SU-DHL-6 (cell line): ENCODE measurements at regions not wholly inside any gene's neighbourhood (a gene's known extent, or its start where the extent isn't known, plus 50 kb on each side); places are given as distances from the start of the nearest gene placed in this dataset.

ENCODE experiments used
- H2AFZ ChIP-seq: fragments of 200-600 bp; sonication (generic); 2 replicates; pipeline ENCODE4 v1.6.1; 2014; ENCODE audit warnings: low read depth, mild to moderate bottlenecking, moderate library complexity, mixed read lengths, antibody characterized with exemption, low read length; ENCODE audit not compliant: severe bottlenecking
- H3F3A ChIP-seq: fragments of 200-600 bp; shearing (Covaris generic); 2 replicates; pipeline ENCODE4 v1.6.0; 2016; ENCODE audit warnings: antibody characterized with exemption, mild to moderate bottlenecking; ENCODE audit not compliant: insufficient read depth
- H3K27ac ChIP-seq: fragments of 200-600 bp; sonication (generic); 2 replicates; pipeline ENCODE4 v1.5.1; 2016; ENCODE audit warnings: low read depth, mild to moderate bottlenecking, low read length, moderate library complexity, mixed read lengths
- H3K27me3 ChIP-seq: fragments of 200-600 bp; sonication (generic), shearing (Covaris generic); 2 replicates; pipeline ENCODE4 v1.6.0; 2014; ENCODE audit warnings: mild to moderate bottlenecking, low read length
- H3K36me3 ChIP-seq: fragments of 200-600 bp; sonication (generic); 2 replicates; pipeline ENCODE4 v1.6.1; 2014; ENCODE audit warnings: mild to moderate bottlenecking, low read length, mixed read lengths
- H3K4me2 ChIP-seq: fragments of 300-600, 200-600 bp; shearing (Covaris generic), sonication (generic); 2 replicates; pipeline ENCODE4 v1.6.0; 2014; ENCODE audit warnings: low read length, low read depth, mild to moderate bottlenecking; ENCODE audit not compliant: poor library complexity, severe bottlenecking
- H3K4me3 ChIP-seq: fragments of 200-600 bp; sonication (generic); 2 replicates; pipeline ENCODE4 v1.5.1; 2014; ENCODE audit warnings: antibody characterized with exemption, low read length, mild to moderate bottlenecking, mixed read lengths; ENCODE audit not compliant: insufficient read depth, poor library complexity, severe bottlenecking
- H3K79me2 ChIP-seq: fragments of 200-600 bp; sonication (generic); 2 replicates; pipeline ENCODE4 v1.6.1; 2014; ENCODE audit warnings: mild to moderate bottlenecking, low read length, moderate library complexity; ENCODE audit not compliant: insufficient read depth
- H3K9ac ChIP-seq: fragments of 200-600 bp; sonication (generic); 2 replicates; pipeline ENCODE4 v1.7.0; 2014; ENCODE audit warnings: mild to moderate bottlenecking, low read length
- H3K9me2 ChIP-seq: fragments of 200-600 bp; sonication (generic); replicated peaks from 2 replicates; pipeline ENCODE4 v1.6.1; 2014; ENCODE audit warnings: low read length; ENCODE audit not compliant: insufficient read depth
- H3K9me3 ChIP-seq: fragments of 200-600 bp; sonication (generic); 2 replicates; pipeline ENCODE4 v1.6.1; 2014; ENCODE audit warnings: low read length, mixed read lengths; ENCODE audit not compliant: insufficient read depth
- H4K20me1 ChIP-seq: fragments of 200-600 bp; sonication (generic); 2 replicates; pipeline ENCODE4 v1.6.1; 2014; ENCODE audit warnings: low read depth, mild to moderate bottlenecking, antibody characterized with exemption, low read length, moderate library complexity, mixed read lengths
- CTCF ChIP-seq: fragments of 200-600 bp; sonication (generic); IDR thresholded peaks from one replicate; pipeline ENCODE4 v1.5.1; 2017; ENCODE audit warnings: antibody characterized with exemption, mild to moderate bottlenecking, low read length, moderate library complexity; ENCODE audit not compliant: insufficient read depth, poor library complexity, severe bottlenecking
- EZH2phosphoT487 ChIP-seq: fragments of 200-600 bp; sonication (generic), shearing (Covaris generic); conservative IDR thresholded peaks from 2 replicates; pipeline ENCODE4 v1.6.1; 2018; ENCODE audit warnings: mild to moderate bottlenecking, antibody characterized with exemption, low read length, moderate library complexity, mixed read lengths

GRCh38 chr6:1003394-1004160 lies 308.3 kb upstream of the FOXQ1 start:
- Histone ChIP-seq H3K9me2 (no peaks in the 10 kb centered on the region), H4K20me1 (no peaks in the 10 kb centered on the region), H3K4me2 (no peak overlapping the region), H3K9ac (no peak overlapping the region), H3K27me3 (no peaks in the 10 kb centered on the region), H3K27ac (no peak overlapping the region), H3K79me2 (no peaks in the 10 kb centered on the region), H3K9me3 (no peaks in the 10 kb centered on the region), H2AFZ (no peak overlapping the region), H3K4me3 (no peak overlapping the region), H3F3A (no peaks in the 10 kb centered on the region), H3K36me3 (no peaks in the 10 kb centered on the region)
- no peak for TF ChIP-seq EZH2phosphoT487
- no peak for TF ChIP-seq CTCF

- H3K4me2 ChIP-seq, result no peak overlapping the region
- no peak overlapping the region for H2AFZ ChIP-seq
- H3K79me2 ChIP-seq, result no peaks in the 10 kb centered on the region
- no peaks in the 10 kb centered on the region for H3K36me3 ChIP-seq
- TF ChIP-seq CTCF, result no peak
- TF ChIP-seq EZH2phosphoT487, result no peak
- no peaks in the 10 kb centered on the region for H3K9me2 ChIP-seq
- no peak overlapping the region for H3K4me3 ChIP-seq
- no peaks in the 10 kb centered on the region for H3F3A ChIP-seq
- H3K27me3 ChIP-seq, result no peaks in the 10 kb centered on the region
- no peak overlapping the region for H3K27ac ChIP-seq
- H3K9me3 ChIP-seq, result no peaks in the 10 kb centered on the region
- no peaks in the 10 kb centered on the region for H4K20me1 ChIP-seq
- no peak overlapping the region for H3K9ac ChIP-seq
Measured at GRCh38 chr6:1002989-1003388, 308.9 kb upstream of the FOXQ1 start.

GRCh38 chr6:1001655-1002349 lies 308.9 kb upstream of the EXOC2 start:
- H3F3A ChIP-seq, result no peaks in the 10 kb centered on the region
- H4K20me1 ChIP-seq, result no peaks in the 10 kb centered on the region
- no peak overlapping the region for H2AFZ ChIP-seq
- no peaks in the 10 kb centered on the region for H3K79me2 ChIP-seq
- no peaks in the 10 kb centered on the region for H3K36me3 ChIP-seq
- H3K27me3 ChIP-seq, result no peaks in the 10 kb centered on the region
- TF ChIP-seq CTCF (no peak), EZH2phosphoT487 (no peak)
- H3K9me3 ChIP-seq, result no peaks in the 10 kb centered on the region
- H3K4me2 ChIP-seq, result no peak overlapping the region
- no peaks in the 10 kb centered on the region for H3K9me2 ChIP-seq
- no peak overlapping the region for H3K27ac ChIP-seq
- H3K4me3 ChIP-seq, result no peak overlapping the region
- no peak overlapping the region for H3K9ac ChIP-seq
